HG03565 (cell line): ENCODE measurements at regions not wholly inside any gene's neighbourhood (a gene's known extent, or its start where the extent isn't known, plus 50 kb on each side); places are given as distances from the start of the nearest gene placed in this dataset.
"Not testable (repeated sequence)": the region's sequence is repeated elsewhere in the genome, so short reads cannot be mapped to it uniquely, and the experiment has no call there.

Experiments
- ATAC-seq: cut with Tn5 transposase; IDR thresholded peaks from one replicate; pipeline ENCODE4 v1.9.1; 2021; ENCODE audit warnings: mild to moderate bottlenecking, moderate library complexity; ENCODE audit not compliant: unreplicated experiment

- no peak for ATAC-seq
Observed at GRCh38 chr3:8399686-8400085, 101.9 kb upstream of the LMCD1 start.

DNA sequence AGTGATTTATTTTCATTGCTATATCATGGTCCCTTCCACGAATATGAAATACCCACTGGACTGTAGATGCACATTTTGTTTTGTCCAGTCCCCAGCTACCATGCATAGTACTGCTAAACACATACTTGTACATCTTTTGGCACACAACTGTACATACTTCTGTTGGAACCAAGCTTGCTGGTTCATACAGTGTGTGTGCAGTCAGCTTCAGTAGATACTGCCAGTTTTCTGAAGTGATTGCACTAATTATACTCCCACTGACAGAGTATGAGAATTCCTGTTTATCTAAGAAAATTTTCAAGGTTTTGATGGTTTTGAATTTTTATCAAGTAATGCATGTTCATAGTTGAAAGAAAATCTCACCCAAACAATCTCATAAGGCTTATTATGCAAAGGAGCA lies 100.7 kb upstream of the LMCD1 start:
- ATAC-seq = no peak

GRCh38 chr3:8403996-8404395 lies 97.6 kb upstream of the LMCD1 start:
- no peak for ATAC-seq

GRCh38 chr3:8405144-8405543 lies 96.5 kb upstream of the LMCD1 start:
- ATAC-seq = no peak

- no peak for ATAC-seq
Observed at GRCh38 chr3:8406479-8406878, 95.1 kb upstream of the LMCD1 start.

- ATAC-seq = no peak
Observed at GRCh38 chr3:8413337-8413926, 88.2 kb upstream of the LMCD1 start.

GRCh38 chr3:8416965-8417364 lies 84.7 kb upstream of the LMCD1 start:
- ATAC-seq = no peak

DNA sequence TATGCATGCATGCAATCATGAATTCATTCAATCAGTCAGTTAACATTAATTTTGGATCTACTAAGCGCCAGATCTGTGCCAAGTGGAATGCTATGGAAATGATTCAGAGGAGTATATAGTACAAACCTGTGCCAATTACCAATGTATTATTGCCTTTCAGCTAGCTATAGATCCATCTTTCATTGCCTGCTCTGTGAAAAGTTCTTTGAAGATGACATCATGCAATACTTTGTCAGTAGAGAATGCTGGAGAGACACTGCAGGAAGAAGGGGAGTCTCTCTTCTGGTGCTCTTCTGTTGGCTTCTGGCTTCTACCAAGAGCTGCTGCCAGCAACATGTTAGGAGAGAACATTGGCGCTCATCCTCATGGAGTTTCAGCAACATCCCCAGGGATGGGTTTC lies 81.0 kb upstream of the LMCD1 start:
- ATAC-seq = no peak

GRCh38 chr3:8421267-8421666 lies 80.4 kb upstream of the LMCD1 start:
- no peak for ATAC-seq

DNA sequence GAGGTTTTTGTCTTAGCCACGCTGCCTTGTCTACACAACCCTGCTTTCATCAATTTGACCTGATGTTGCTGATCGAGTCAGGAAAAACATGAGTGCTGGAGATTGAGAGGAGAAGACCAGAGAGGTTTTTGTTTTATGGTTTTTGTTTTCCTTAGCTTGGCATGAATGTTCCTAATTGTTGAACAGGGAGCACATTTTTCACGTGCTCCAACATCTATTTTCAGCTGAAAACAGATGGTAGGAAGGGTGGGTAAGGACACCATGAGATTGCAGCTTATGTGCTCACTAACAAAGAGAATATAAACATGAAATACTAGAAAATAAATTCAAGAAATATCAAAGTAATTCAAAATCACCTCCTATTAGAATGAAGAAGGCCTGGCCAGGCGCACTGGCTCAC lies 79.9 kb upstream of the LMCD1 start:
- ATAC-seq = no peak

DNA sequence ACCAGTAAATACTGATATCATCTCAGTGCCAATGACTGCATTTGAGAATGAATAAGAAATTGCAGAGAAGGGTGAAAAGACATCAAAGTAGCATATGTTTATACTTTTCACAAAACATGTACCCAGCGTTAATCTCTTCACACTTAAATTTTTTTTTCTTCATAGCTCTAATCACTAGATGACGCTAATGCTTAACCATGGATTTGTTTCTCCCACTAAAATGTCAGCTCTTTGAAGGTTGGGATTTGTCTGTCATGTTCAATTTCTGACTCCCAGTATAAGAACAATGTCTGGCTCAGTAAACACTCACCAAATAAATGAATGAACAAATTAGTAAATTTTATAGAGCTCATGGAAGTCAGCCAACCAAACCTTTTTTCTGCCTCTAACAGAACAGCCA lies 78.3 kb upstream of the LMCD1 start:
- no peak for ATAC-seq

- no peak for ATAC-seq
Observed at GRCh38 chr3:8424281-8424680, 77.3 kb upstream of the LMCD1 start.

GRCh38 chr3:8436661-8437287 lies 64.8 kb upstream of the LMCD1 start:
- no peak for ATAC-seq

DNA sequence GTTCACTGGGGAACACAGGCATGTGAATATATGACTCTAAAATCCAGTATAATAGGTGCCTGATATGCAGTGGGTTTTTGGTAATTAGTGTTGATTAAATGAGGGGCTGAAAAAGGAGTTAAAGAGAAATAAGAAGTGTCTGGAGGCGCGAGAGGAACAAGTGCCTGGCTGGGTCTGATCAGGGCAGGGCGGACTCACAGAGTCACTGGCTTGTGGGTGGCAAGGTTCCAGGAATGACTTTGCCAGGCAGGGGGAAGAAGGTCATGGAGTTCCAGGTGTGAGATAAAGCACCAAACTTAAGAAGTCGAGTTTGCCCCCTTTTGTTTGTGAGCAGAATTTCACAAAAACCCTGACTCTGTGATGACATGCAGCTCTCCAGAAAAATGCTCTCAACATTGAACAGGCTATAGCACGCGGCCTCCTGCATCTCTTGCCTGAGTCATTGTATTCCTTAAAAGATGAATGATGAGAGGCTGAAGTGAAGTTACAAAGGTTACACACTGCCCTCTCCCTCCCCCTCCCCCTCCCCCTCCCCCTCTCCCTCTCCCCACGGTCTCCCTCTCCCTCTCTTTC lies 63.0 kb upstream of the LMCD1 start:
- ATAC-seq = no peak

- not testable (repeated sequence) for ATAC-seq
Observed at GRCh38 chr3:8440142-8440541, 61.5 kb upstream of the LMCD1 start.

GRCh38 chr3:8441969-8442559 lies 59.6 kb upstream of the LMCD1 start:
- ATAC-seq = no peak

DNA sequence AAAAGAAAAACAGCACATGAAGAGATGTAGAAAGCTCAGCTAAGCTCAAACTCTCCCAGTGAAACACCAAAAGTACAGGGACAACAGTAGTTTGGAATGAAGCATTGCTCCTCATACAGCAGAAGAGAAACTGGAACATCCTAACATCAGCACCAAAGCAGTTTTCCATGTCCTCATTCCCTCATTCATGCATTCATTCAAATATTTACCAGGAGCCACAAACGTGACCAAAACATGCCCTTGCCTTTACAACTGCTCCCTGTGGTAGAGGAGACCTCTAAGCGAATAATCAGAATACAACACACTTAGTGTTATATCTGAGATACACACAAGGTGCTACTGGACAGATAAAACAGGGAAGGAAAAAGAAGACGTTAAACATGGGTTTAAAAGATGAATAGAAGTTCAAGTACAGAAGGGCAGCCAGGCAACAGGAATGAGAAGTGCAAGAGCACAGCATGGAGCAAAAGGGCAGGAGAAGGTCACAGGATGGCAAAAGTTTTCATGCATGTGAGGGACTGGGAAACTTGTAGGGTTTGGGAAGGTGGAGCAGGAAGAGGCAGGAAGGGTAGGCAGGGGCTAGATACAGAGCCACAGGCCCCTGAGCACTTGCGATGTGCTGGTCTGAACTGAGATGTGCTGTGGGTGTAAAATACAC lies 58.5 kb upstream of the LMCD1 start:
- ATAC-seq = no peak

GRCh38 chr3:8443829-8444791 lies 57.5 kb upstream of the LMCD1 start:
- ATAC-seq = no peak

DNA sequence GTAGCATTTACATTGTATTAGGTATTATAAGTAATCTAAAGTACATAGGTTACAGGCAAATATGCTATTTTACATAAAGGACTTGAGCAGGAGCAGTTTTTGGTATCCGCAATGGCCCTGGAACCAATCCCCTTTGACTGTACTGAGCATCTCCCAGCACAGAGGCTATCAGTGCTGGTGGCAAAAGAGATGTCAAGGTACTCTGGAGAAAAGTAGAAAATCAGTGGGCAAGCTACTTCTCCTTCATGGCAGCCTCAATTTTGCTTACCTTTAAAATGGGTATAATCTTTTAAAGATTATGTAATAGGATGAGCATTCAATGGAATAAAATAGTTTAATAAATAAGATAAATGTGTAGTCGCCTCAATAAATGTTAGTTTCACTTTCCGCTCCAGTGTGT lies 56.7 kb upstream of the LMCD1 start:
- no peak for ATAC-seq

GRCh38 chr3:8445861-8446260 lies 55.8 kb upstream of the LMCD1 start:
- no peak for ATAC-seq

DNA sequence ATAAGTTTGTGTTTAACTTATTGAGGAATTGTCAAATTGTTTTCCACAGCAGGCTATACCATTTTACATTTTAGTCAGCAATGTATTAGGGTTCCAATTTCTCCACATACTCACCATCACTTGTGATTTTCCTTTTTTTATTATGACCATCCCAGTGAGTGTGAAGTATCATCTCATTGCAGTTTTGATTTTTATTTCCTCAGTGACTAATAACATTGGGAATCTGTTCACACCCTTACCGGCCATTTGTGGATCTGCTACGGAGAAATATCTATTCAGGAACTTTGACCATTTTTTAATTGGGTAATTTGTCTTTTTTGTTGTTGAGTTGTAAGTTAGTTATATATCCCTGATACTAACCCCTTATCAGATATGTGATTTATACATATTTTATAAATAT lies 54.8 kb upstream of the LMCD1 start:
- ATAC-seq = no peak
